Stromal cell of bone marrow (primary cell): ENCODE measurements at regions not wholly inside any gene's neighbourhood (a gene's known extent, or its start where the extent isn't known, plus 50 kb on each side); places are given as distances from the start of the nearest gene placed in this dataset.
A peak's percentile ranks its signal among the peaks of the same experiment; 100 is the strongest.

Experiments used
- DNase-seq: peaks from one replicate; pipeline ENCODE4 v3.0.0-alpha.2; 2012; ENCODE audit warnings: low read depth

DNA sequence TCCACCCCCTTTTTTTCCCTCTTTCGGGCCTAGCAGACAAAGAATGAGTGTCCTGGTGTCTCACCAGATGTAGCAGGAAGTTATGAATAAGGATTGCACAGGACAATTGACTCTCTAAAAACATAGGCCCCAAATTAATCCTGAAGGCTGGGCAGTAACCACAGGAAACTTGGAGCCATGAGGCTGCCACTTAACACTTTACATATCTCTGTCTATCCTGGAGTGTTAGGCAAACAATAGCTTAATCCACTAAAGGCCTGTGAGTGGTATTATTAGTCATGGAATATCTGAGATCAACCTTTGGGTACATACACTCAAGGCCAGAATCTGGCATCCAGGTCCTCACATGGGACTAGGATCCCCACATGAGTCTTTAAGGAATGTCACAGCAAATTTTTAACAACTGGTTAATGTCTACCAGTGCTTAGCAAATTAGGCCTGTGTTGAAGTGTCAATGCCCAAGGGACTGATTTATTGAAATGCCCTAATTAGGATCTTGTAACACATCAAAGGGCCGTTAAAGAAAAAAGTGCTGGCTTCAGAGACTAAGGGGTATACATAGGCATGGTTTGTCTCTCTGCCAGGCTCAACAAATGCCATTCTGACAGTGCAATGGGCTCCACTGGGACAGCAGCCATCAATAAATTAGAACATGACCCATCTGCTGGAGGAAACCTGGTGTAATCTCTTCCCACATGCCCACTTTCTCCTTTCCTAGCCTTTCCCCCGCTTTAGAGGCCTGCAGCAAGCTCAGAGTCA is 196.7 kb upstream of the TBX20 start:
- DNase-seq = no peak

DNA sequence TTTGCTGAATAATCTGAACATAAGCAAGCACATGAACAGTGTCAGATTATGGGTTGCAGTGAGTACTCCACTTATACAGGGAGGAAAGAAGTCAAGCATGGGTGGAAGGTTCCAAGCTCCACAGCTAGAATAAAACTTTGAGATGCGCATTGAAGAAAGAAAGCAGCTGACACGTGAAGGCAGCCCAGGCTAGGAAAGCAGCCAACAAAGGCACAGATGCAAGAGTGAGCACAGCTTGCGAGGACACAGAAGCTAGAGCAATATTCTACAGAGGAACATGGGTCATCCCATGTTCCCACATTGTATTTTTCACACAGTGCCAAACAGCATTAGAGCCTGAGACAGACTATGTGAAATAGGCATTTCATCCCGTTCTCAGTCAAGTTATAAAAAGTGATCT is 194.6 kb upstream of the TBX20 start:
- DNase-seq = no peak

DNA sequence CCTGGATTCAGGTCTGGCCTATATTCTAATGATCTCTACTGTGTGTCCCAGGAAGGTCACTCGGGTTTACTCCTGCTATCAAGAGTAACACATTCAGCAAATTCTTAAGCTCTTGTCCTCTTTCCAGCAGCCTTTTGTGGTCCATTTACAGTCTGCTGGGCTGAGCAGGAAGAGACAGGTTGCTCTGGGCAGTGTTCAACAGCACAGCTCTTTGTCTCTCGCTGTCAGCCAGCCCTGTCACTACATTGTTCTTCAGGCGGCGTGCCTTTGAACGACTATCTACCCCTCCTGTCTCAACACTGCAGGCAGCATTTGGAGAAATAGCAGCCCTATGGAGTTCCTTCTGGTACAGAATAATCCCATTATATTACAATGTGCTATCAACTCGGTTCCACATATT is 192.2 kb upstream of the TBX20 start:
- DNase-seq = no peak

DNA sequence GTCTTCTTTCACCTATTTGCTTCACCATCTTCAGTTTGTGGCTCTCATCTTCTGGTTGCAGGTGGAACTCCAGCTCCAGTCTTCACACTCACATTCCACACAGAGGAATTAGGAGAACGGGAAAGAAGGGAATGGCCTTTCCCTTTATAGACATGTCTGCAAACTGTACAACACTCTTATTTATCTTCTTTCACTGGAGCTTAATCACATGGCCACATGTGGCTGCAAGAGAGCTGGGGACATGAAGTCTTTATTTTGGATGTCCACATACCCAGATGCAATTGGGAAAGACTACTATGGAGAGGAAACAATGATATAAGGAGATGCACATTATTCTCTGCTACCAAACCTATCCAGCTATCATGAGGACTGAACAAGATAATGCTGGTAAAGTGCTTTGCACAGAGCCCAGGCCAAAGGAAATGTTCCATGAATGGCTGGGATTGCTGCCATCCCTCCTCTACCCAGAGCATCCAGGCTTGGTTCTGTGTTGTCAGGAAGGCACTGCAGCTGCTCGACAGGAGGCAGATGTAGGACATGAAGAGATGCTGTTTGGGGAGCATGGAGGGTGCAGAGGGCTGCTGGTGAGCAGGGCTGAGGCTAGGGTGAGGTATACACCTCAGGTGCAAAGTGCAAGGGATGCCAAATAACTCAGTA is 183.8 kb upstream of the TBX20 start:
- DNase-seq = no peak

DNA sequence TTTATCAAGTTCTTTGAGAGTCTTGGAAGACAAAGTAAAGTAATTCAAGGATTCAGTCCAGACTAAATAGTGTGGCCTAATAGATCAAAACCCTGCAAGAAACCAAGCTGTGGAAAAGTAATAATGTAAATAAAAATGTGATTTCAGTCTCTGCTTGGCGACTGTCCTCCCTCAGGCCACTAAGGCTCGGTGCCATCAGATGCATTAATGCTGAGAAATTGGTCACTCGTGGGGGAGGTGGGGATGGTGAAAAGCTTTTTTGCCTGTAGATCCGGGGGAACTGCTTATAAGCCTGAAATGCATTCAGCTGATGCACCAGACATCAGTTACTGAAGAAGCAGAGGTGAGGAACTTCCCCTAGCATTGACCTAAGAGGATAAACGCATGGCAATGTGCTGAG is 182.6 kb upstream of the TBX20 start:
- DNase-seq = no peak

DNA sequence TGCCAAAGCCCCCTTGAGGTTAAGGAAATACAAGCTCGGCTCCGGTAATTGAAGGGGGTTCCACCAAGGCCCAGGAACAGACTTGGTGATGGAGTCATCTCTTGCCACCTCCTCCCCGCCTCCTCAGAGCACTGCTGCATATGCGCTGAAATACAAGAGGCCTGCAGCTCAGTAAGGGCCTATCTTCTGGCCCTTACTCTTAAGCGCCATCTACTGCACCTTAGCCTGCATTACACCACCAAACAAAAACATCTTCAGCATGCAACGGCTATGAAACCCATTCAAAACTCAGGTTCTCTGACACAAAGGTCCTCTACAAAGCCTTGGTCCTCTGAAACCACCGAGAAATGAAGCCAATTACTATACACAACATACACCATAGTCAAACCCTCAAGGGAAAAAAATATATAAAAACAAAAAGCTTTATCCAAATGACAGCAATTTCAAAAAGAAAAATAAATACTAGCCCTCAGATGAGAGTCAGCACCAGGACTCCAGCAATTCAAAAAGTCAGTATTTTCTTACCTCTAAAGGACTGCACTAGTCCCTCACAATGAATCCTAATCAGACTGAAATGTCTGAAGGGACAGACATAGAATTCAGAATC is 176.8 kb upstream of the TBX20 start:
- DNase-seq = no peak

DNA sequence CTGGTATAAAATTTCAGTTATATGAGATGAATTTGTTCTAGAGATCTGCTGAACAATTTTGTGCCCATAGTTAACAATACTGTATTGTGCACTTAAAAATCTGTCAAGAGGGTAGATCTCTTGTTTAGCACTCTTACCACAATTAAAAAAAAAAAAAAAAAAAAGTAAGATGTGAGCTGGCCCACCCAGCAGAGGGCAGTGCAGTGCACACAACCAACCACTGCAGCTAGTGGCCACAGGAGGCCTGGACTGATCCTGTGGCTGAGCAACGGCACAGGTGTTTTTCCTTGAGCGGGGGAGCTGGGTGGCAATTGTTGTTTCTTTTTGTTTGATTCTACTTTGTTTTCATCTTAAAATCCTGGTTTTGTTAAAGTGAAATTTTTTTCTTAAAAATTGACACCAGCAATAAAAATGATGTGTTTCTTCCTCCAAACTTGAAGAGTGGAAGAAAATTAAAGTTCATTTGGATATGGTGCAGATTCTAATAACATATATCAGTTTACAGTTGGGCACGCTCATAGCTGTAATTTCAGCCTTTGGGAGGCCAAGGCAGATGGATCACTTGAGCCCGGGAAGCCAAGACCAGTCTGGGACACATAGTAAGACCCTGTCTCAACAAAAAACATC is 171.1 kb upstream of the TBX20 start:
- DNase-seq = peak; percentile 15

DNA sequence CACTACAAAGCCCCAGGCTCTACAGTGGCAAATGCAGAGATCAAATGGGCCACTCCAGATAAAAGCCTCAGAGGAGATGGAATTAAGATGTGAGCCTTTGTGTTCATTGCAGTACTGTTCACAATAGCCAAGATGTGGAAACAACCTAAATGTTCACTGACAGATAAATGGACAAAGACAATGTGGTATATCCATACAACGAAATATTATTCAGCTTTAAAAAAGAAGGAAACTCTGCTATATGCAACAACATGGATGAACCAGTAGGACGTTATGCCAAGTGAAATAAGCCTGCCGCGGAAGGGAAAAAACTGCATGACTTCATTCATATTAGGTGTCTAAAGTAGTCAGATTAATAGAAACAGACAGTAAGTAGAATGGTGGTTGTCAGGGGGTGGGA is 170.5 kb upstream of the TBX20 start:
- no peak for DNase-seq

DNA sequence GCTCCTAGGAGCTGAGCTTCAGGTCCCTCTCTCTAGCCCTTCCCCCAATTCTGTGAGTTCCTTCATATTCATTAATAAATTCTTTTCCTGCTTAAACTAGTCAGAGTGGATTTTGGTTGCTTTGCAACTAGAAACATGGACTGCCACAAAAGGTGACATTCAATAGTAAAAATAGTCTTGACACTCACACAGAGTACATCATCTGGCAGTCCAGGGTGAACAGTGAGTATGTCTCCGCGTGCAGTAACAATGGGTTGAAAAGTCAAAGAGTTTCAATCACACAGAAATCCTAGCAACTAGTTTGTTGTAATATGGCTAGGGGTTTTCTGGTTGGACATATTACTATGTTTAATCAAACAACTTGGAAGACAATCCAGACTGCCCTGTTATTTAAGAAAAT is 168.8 kb upstream of the TBX20 start:
- no peak for DNase-seq

DNA sequence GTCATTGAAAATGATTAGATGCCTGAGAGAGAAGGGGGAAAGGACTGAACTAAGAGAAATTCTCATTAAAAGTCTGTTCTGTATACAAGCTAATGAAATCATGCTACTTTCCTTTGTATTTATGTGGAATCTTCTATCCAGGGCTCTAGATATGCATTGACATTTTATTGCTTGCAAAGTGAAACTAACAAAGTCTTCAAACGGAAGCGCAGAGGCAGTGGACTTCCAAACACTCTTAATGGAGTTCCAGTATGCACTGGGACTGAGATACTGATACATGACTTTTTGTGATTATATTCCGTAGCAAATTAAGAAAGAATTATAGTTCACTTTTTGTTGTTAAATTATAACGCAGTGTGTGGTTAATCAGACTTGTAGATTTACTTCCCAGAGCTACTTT is 166.8 kb upstream of the TBX20 start:
- DNase-seq = no peak

DNA sequence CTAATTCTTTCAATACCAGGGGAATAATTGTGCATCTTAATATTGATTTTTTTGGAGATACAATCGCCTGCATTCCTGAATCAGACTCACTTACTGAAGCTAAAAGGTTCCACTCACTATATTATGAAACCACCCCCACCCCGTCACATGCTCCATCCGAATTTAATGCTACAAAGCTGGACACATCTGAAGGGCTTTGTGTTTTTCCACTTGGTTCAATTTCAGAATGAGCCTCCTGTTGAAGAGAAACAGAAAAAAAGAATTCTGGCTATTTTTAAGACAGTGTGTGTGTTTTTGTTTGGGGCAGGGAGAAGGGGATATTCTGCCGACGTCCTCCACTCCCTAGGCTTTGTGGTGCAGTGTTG is 165.5 kb upstream of the TBX20 start:
- DNase-seq = no peak

DNA sequence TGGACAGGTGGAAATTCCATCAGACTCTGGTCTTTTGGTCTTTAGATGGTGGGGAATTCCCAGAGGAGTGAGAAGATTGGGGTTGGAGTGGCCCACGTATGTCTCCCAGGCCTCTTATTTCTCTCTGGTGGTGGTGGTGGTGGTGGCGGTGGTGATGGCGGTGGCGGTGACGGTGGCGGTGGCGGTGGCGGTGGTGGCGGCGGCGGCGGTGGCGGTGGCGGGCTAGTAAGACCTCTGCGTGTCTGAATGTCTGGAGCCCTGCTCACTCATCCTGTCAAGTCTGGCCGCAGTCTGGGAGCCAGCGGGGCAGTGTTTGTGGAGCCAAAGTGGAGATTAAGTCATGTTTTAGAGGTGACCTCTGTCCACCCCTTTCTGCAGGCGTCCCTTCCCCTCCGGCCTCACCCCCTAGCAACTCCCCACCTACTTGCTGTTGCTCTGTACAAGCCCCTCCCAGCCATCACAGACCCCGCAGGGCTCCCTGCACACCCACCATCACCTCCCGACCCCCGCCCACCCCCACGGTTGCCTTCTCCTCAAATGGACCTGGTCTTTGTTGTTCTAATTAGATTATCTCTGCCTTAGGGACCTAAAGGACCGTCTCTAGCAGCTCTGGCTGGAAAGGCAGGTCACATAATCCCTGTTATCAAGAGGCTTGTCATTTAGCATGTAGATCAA is 165.0 kb upstream of the TBX20 start:
- DNase-seq = no peak

DNA sequence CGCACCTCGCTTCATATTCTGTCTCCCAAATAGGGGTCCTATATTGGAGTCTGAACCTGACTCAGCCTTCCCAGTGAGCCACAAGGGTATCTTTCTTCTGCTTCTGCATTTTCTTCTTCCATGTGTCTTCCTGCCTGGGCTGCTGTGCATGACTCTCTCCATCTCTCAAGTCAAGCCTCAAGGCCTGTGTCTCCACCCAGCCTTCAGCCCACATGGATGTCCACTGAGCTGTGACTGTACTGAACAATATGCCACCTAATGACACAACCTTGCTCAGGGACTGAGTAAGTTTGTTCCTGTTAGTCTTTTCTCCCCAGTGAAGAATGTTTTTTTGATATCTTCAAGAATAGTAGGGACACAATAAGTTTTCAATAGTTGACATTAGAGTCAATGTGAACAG is 162.7 kb upstream of the TBX20 start:
- DNase-seq = no peak

DNA sequence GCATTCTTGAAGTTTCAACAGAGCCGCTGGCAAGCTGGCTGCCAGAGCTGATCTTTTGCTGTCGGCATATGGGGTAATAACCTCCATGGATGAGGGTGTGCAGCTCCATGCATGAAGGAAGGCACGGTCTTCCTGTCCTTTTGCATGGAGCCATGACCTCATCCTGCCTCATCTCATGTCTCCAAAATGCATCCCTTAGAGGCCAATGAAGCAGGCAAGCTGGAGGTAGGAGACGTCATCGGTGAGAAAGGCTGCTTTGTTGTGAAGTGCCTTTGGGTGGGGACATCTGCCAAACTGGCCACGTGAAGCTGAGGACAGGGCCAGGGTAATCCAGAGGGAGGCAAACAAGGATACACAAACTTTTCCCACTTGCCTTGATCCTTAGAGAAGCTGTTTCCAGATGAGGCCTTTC is 161.5 kb upstream of the TBX20 start:
- no peak for DNase-seq

DNA sequence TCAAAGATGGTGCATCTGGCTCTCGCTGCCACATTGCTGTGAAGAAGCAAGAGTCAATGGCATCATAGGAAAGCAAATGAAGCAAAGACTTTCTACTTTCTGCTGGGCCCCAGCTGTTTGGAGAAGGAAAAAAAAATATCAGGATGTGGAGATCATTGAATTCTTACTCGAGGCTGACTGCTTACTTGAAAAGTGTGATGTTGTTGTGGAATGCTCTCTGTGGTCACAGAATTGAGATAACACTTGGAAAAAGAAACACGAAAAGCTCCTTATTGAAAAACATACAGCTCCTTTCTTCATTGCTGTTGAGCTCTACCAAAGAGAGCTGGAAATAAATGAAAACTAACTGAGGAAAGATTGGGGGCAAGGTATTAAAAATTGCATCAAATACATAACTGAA is 157.4 kb upstream of the TBX20 start:
- no peak for DNase-seq

DNA sequence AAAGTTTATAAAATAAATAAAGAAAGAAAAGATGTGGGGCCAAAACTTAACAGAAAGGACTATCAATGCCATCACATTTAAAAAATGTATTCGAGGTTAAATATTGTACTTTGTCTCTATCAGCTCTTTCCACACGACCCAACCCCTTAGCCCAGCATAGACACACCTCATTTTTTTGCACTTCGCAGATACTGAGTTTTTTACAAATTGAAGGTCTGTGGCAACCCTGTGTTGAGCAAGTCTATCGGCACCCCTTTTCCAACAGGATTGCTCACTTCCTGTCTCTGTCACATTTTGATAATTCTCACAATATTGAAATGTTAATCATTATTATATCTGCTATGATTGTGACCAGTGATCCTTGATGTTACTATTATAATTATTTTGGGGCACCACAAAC is 151.6 kb upstream of the TBX20 start:
- no peak for DNase-seq

DNA sequence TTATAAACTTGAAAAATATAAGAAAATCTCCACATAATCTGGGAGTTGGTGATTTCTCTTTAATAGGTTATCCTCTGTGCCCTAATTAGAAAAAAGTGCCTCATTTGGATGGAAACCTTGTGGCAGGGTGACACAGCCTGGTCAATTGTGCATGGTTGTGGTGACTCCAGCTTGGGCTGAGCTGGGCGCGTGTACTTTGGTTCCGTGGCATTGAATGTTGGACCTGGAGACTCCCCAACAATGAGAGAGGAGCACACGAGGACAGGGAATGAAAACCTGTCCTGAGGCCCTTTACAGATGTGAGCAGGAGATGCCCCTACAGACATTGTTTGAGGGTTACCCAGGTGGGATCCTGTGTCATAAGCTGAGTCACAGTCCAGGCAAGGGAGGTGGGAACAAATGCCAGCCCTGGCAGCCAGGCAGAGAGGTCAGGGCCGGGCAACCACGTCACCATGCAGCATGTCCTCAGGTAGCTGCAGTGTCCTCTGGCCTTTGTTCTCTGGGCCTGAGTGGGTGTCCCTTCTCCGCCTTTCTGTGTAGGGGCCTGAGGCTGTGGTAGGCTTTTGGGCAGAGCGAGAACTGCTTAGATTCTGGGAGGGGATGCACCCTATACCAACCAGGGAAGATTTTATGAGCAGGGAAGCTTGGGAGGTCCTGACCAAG is 147.4 kb upstream of the TBX20 start:
- DNase-seq = no peak

DNA sequence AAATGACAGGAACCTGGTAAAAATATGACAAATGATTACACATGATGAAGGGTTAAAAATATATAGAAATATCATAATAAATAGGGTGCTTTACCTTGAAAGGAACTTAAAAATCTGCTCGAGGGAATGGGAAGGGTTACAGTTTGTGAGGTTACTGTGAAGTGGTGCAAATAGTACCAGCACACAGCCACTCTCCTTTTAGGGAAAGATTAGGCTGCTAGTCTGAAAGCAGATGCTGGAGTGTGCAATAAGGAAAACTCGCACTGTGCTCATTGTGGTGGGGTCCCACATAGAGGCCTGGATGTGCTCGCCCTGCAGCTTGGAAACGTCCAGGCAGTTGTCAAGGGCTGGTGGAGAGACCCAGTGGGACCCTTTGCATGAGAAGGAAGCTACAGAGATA is 145.9 kb upstream of the TBX20 start:
- DNase-seq = no peak

DNA sequence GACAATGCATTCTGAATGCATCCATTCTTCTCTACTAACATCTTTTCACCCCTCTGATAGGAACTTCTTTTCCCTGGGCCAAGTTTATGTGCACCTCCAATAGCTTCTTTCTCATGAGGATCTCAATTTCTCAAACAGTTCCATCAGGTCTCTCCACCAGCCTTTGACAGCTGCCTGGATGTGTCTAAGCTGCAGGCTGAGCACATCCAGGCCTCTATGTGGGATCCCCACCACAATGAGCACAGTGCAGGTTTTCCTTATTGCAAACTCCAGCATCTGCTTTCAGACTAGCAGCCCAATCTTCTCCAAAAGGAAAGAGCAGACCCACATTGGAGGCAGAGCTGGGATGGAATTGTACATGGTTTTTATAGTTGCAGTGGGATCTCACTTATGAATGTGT is 145.3 kb upstream of the TBX20 start:
- DNase-seq = no peak

DNA sequence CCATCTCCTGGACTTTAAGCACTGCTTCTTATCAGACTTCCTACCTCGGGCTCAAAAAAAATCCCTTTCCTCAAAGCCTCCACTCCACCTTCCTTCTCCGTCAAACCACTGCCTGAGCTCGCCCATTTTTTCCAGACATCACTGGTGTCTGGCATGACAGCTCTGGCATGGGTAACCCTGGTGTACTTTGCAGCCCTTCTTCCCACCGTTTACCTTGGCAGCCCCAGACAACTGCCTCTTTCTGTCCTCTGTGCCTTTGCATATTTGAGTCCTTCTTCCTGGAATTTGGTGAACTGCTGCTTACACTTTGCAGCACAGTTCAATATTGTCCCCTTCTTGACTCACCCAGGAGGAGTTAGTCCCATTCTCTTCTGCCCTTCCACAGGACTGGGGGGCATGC is 144.6 kb upstream of the TBX20 start:
- DNase-seq = no peak

DNA sequence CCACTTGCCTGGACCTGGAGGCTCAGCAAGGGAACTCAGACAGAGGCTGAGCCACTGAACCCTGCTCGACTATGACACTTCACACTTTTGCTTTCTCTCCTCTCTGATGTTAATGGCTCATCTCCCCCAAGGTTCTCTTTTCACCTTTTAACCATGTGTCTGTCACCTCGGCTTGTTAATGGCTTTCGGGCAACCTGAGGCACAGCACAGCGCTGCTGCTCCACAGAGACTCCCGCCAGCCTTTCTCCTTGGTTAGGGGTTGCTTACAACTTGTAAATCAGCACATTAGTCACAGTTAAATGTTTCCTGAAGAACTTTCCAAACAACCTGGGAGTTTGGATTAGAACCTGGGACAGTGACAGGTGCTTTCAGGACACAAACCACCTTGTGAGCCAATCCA is 136.2 kb upstream of the TBX20 start:
- no peak for DNase-seq

DNA sequence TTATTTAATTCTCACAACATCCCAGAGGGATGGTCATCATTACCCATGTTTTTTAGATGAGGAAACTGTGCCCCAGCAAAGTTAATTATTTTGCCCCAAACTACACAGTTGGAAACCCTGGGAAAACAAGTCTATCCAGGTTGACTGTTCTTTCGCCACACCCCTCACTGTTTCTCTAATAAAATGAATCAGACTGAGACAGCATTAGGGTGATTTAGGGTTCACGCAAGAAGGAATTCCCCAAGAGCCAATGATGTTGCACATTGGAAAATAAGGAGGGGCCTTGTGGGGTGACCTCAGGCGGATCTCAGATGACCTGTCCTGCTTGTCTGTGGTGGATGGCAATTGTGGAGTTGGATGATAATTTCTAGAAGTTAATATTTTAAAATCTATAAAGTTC is 135.7 kb upstream of the TBX20 start:
- no peak for DNase-seq
